ENCODE measurements at regions not wholly inside any gene's neighbourhood (a gene's known extent, or its start where the extent isn't known, plus 50 kb on each side); places are given as distances from the start of the nearest gene placed in this dataset.

DNA sequence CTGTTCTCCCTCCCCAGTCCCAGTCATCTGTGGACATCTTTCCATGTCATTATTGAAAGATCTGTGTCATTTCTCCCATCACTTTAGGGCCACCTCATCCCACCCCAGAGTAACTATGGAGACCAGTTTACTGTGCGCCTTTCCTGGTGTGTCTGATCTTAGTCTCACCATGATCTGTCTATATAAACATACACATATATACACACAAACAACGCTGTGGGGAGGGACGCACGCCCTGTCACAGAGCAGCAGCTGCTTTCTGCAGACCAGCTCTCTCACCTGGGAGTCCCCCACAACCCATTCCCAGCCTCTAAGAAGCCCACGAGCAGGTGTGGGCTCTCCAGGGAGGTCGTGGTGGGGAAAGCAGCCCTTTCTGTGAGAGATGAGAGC is 68.1 kb upstream of the TOX2 start:
- TF ChIP-seq, protein P1, sequence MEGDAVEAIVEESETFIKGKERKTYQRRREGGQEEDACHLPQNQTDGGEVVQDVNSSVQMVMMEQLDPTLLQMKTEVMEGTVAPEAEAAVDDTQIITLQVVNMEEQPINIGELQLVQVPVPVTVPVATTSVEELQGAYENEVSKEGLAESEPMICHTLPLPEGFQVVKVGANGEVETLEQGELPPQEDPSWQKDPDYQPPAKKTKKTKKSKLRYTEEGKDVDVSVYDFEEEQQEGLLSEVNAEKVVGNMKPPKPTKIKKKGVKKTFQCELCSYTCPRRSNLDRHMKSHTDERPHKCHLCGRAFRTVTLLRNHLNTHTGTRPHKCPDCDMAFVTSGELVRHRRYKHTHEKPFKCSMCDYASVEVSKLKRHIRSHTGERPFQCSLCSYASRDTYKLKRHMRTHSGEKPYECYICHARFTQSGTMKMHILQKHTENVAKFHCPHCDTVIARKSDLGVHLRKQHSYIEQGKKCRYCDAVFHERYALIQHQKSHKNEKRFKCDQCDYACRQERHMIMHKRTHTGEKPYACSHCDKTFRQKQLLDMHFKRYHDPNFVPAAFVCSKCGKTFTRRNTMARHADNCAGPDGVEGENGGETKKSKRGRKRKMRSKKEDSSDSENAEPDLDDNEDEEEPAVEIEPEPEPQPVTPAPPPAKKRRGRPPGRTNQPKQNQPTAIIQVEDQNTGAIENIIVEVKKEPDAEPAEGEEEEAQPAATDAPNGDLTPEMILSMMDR (IDR thresholded peaks at IDR 0.05; ENCODE audit: low read length): no peak
- no peak for TF ChIP-seq EZH2 (IDR thresholded peaks at IDR 0.05; ENCODE audit: borderline replicate concordance, low read length)
